H9 (cell line): ENCODE measurements at regions not wholly inside any gene's neighbourhood (a gene's known extent, or its start where the extent isn't known, plus 50 kb on each side); places are given as distances from the start of the nearest gene placed in this dataset.

Experiments used
- DNase-seq: peaks from one replicate; pipeline ENCODE4 v3.0.0-alpha.2; 2017
- H2AFZ ChIP-seq: one replicate; pipeline ENCODE4 v1.6.1; 2013; ENCODE audit warnings: mild to moderate bottlenecking, low read length, control low read depth, moderate library complexity
- H2AK5ac ChIP-seq: 2 replicates; pipeline ENCODE4 v1.6.1; 2013; ENCODE audit warnings: low read length, control low read depth, mixed read lengths; ENCODE audit not compliant: insufficient read length
- H2BK120ac ChIP-seq: one replicate; pipeline ENCODE4 v1.6.1; 2013; ENCODE audit warnings: low read depth, mild to moderate bottlenecking, low read length, control low read depth, inconsistent platforms; ENCODE audit not compliant: poor library complexity, severe bottlenecking
- H2BK12ac ChIP-seq: 2 replicates; pipeline ENCODE4 v1.6.1; 2013; ENCODE audit warnings: low read length, control low read depth, mixed read lengths, low read depth; ENCODE audit not compliant: insufficient read length
- H2BK15ac ChIP-seq: 2 replicates; pipeline ENCODE4 v1.6.1; 2013; ENCODE audit warnings: low read depth, low read length, control low read depth
- H2BK20ac ChIP-seq: one replicate; pipeline ENCODE4 v1.6.1; 2013; ENCODE audit warnings: low read depth, mild to moderate bottlenecking, low read length, control low read depth, inconsistent platforms; ENCODE audit not compliant: poor library complexity, severe bottlenecking
- H2BK5ac ChIP-seq: 2 replicates; pipeline ENCODE4 v1.6.1; 2013; ENCODE audit warnings: low read length, control low read depth, mixed read lengths; ENCODE audit not compliant: insufficient read length
- H3K14ac ChIP-seq: 2 replicates; pipeline ENCODE4 v1.6.1; 2013; ENCODE audit warnings: low read length, control low read depth; ENCODE audit not compliant: insufficient read depth
- H3K18ac ChIP-seq: 2 replicates; pipeline ENCODE4 v1.6.1; 2013; ENCODE audit warnings: low read depth, mild to moderate bottlenecking, mixed read lengths, low read length, control low read depth; ENCODE audit not compliant: insufficient read length
- H3K23ac ChIP-seq: 2 replicates; pipeline ENCODE4 v1.6.1; 2013; ENCODE audit warnings: low read length, control low read depth, mixed read lengths, low read depth; ENCODE audit not compliant: insufficient read length
- H3K23me2 ChIP-seq: 2 replicates; pipeline ENCODE4 v1.6.1; 2013; ENCODE audit warnings: low read depth, mild to moderate bottlenecking, mixed read lengths, low read length, control low read depth; ENCODE audit not compliant: insufficient read length, poor library complexity, severe bottlenecking
- H3K27ac ChIP-seq: 2 replicates; pipeline ENCODE4 v1.5.1; 2013; ENCODE audit warnings: low read length, control low read depth, mixed read lengths, low read depth; ENCODE audit not compliant: insufficient read length
- H3K27me3 ChIP-seq: 2 replicates; pipeline ENCODE4 v1.6.1; 2013; ENCODE audit warnings: low read length, control low read depth, inconsistent platforms; ENCODE audit not compliant: insufficient read depth
- H3K4ac ChIP-seq: 2 replicates; pipeline ENCODE4 v1.6.1; 2013; ENCODE audit warnings: low read depth, mild to moderate bottlenecking, control low read depth, inconsistent platforms, low read length, moderate library complexity
- H3K4me1 ChIP-seq: 2 replicates; pipeline ENCODE4 v1.6.1; 2013; ENCODE audit warnings: low read length, control low read depth, inconsistent platforms; ENCODE audit not compliant: insufficient read depth
- H3K4me2 ChIP-seq: 2 replicates; pipeline ENCODE4 v1.6.1; 2013; ENCODE audit warnings: low read length, control low read depth, mixed read lengths; ENCODE audit not compliant: insufficient read length, insufficient read depth
- H3K56ac ChIP-seq: 2 replicates; pipeline ENCODE4 v1.6.1; 2013; ENCODE audit warnings: low read depth, mild to moderate bottlenecking, mixed read lengths, low read length, control low read depth; ENCODE audit not compliant: insufficient read length
- H3K79me1 ChIP-seq: 2 replicates; pipeline ENCODE4 v1.6.1; 2013; ENCODE audit warnings: low read depth, mild to moderate bottlenecking, moderate library complexity, low read length, control low read depth, inconsistent platforms; ENCODE audit not compliant: insufficient read depth, poor library complexity, severe bottlenecking
- H3K79me2 ChIP-seq: 2 replicates; pipeline ENCODE4 v1.6.1; 2013; ENCODE audit warnings: low read length, control low read depth, inconsistent platforms; ENCODE audit not compliant: insufficient read depth
- H3K9ac ChIP-seq: 2 replicates; pipeline ENCODE4 v1.6.1; 2013; ENCODE audit warnings: low read length, control low read depth, mixed read lengths; ENCODE audit not compliant: insufficient read length; ENCODE audit errors: extremely low read depth
- H3K9me3 ChIP-seq: one replicate; pipeline ENCODE4 v1.6.1; 2013; ENCODE audit warnings: low read depth, low read length, inconsistent platforms; ENCODE audit not compliant: control insufficient read depth
- H3T11ph ChIP-seq: one replicate; pipeline ENCODE4 v1.6.1; 2013; ENCODE audit warnings: mild to moderate bottlenecking, low read length, control low read depth, inconsistent platforms
- H4K20me1 ChIP-seq: one replicate; pipeline ENCODE4 v1.6.1; 2013; ENCODE audit not compliant: control insufficient read depth, insufficient read length, insufficient read depth
- H4K5ac ChIP-seq: 2 replicates; pipeline ENCODE4 v1.6.1; 2013; ENCODE audit warnings: low read depth, mild to moderate bottlenecking, mixed read lengths, low read length, control low read depth; ENCODE audit not compliant: insufficient read length
- H4K8ac ChIP-seq: replicated peaks from 2 replicates; pipeline ENCODE4 v1.6.1; 2013; ENCODE audit warnings: low read length, control low read depth, mixed read lengths, low read depth; ENCODE audit not compliant: insufficient read length
- H4K91ac ChIP-seq: 2 replicates; pipeline ENCODE4 v1.6.1; 2013; ENCODE audit warnings: low read depth, mild to moderate bottlenecking, moderate library complexity, mixed read lengths, low read length, control low read depth; ENCODE audit not compliant: insufficient read length
- H3K27ac Mint-ChIP-seq, 3 experiments: 2 replicates in 2 of 3; 3 replicates in 1 of 3; pipeline ENCODE4 v1.8.0; 2020 to 2021; ENCODE audit warnings: mixed read lengths in 3 of 3, mild to moderate bottlenecking in 1 of 3, moderate library complexity in 1 of 3
- H3K27me3 Mint-ChIP-seq: 2 replicates; pipeline ENCODE4 v1.8.0; 2021; ENCODE audit warnings: low read depth, mild to moderate bottlenecking, moderate library complexity, mixed read lengths
- H3K36me3 Mint-ChIP-seq, 3 experiments: 2 replicates in 2 of 3; 3 replicates in 1 of 3; pipeline ENCODE4 v1.8.0; 2020 to 2021; ENCODE audit warnings: low read depth in 3 of 3, mixed read lengths in 3 of 3; ENCODE audit not compliant: insufficient read depth in 1 of 3
- H3K4me1 Mint-ChIP-seq, 2 experiments: 2 replicates each; pipeline ENCODE4 v1.8.0; 2020; ENCODE audit warnings: mixed read lengths in 2 of 2
- H3K4me3 Mint-ChIP-seq, 2 experiments: 2 replicates in 1 of 2; 3 replicates in 1 of 2; pipeline ENCODE4 v1.8.0; 2020 to 2021; ENCODE audit warnings: mild to moderate bottlenecking in 2 of 2, mixed read lengths in 2 of 2, moderate library complexity in 1 of 2
- H3K9me3 Mint-ChIP-seq, 2 experiments: 2 replicates in 1 of 2; 3 replicates in 1 of 2; pipeline ENCODE4 v1.8.0; 2020; ENCODE audit warnings: mild to moderate bottlenecking in 2 of 2, mixed read lengths in 2 of 2, moderate library complexity in 1 of 2
- WGBS: extraction: QIAGEN DNeasy Blood & Tissue Kit; methylation state at CpG from one replicate; pipeline ENCODE4 v1.1.7; 2013; ENCODE audit warnings: missing lambda C conversion rate, low lambda C conversion rate, mixed read lengths; ENCODE audit not compliant: insufficient read length; ENCODE audit errors: extremely low coverage; 5-methylcytosine and 5-hydroxymethylcytosine counted together
- TF ChIP-seq, protein P1 (sequence below): fragments of 200-600 bp; sonication (generic); conservative IDR thresholded peaks from 3 replicates; pipeline ENCODE4 v1.8.0; 2021; ENCODE audit warnings: antibody characterized with exemption, mild to moderate bottlenecking

DNA sequence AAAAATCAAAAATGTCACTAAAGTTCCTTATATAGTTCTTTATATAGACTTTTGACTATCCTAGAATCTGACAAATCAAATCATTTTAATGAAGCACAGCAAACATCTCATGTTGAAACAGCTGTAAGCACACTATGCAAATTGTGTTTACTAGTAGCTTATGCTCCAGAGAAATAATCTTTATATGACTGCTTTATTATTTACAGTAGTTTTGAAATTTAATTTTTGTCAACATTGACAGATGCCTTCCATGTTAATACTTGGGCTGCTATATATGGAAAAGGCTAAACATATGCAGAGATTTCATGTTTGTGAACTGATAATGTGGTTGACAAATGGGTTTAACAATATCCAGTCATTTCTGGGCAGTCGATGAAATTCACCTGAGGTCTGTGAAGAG lies 616.8 kb downstream of the TAFA4 start:
- Histone ChIP-seq H4K5ac (no peak overlapping the region), H3K4ac (no peak overlapping the region), H3K14ac (no peak overlapping the region), H3K27ac (no peak overlapping the region), H2BK5ac (no peak overlapping the region), H4K20me1 (peaks cover 2% of the 10 kb centered on the region), H2BK12ac (no peak overlapping the region), H3T11ph (no peak overlapping the region), H3K9me3 (no peaks in the 10 kb centered on the region), H3K18ac (no peak overlapping the region), H3K56ac (no peak overlapping the region), H4K91ac (no peak overlapping the region), H3K9ac (no peak overlapping the region), H3K23ac (no peak overlapping the region), H2BK20ac (no peak overlapping the region), H2AK5ac (no peak overlapping the region), H3K79me2 (no peaks in the 10 kb centered on the region), H2AFZ (no peak overlapping the region), H3K4me2 (no peak overlapping the region), H2BK15ac (no peak overlapping the region), H4K8ac (no peak overlapping the region), H3K23me2 (no peaks in the 10 kb centered on the region), H3K79me1 (no peaks in the 10 kb centered on the region), H2BK120ac (no peak overlapping the region), H3K27me3 (no peaks in the 10 kb centered on the region), H3K4me1 (no peaks in the 10 kb centered on the region)
- H3K9me3 Mint-ChIP-seq: peaks cover 18 to 19% of the 10 kb centered on the region in 2 experiments
- no peak overlapping the region for H3K27ac Mint-ChIP-seq
- no peak overlapping the region for H3K4me3 Mint-ChIP-seq
- H3K27me3 Mint-ChIP-seq: no peaks in the 10 kb centered on the region
- WGBS: no CpG with 5 or more reads among the region's 1 CpG
- TF ChIP-seq, protein P1, sequence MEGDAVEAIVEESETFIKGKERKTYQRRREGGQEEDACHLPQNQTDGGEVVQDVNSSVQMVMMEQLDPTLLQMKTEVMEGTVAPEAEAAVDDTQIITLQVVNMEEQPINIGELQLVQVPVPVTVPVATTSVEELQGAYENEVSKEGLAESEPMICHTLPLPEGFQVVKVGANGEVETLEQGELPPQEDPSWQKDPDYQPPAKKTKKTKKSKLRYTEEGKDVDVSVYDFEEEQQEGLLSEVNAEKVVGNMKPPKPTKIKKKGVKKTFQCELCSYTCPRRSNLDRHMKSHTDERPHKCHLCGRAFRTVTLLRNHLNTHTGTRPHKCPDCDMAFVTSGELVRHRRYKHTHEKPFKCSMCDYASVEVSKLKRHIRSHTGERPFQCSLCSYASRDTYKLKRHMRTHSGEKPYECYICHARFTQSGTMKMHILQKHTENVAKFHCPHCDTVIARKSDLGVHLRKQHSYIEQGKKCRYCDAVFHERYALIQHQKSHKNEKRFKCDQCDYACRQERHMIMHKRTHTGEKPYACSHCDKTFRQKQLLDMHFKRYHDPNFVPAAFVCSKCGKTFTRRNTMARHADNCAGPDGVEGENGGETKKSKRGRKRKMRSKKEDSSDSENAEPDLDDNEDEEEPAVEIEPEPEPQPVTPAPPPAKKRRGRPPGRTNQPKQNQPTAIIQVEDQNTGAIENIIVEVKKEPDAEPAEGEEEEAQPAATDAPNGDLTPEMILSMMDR: no peak
- no peak for DNase-seq
- peaks cover 3 to 7% (median 5%) of the 10 kb centered on the region in 3 experiments; a peak in 6 of 7 replicates for H3K36me3 Mint-ChIP-seq
- H3K4me1 Mint-ChIP-seq: no peaks in the 10 kb centered on the region
